H1 (cell line): ENCODE measurements at regions not wholly inside any gene's neighbourhood (a gene's known extent, or its start where the extent isn't known, plus 50 kb on each side); places are given as distances from the start of the nearest gene placed in this dataset.

Experiments used
- ATF3 ChIP-seq: IDR thresholded peaks from 2 replicates; pipeline ENCODE4 v1.6.1; 2011; ENCODE audit warnings: low read depth, mild to moderate bottlenecking, low read length; ENCODE audit not compliant: insufficient read depth
- CHD7 ChIP-seq: fragments of 300-600 bp; sonication (generic); IDR thresholded peaks from 2 replicates; pipeline ENCODE4 v1.7.1; 2012; ENCODE audit warnings: low read length, moderate library complexity, mild to moderate bottlenecking, inconsistent platforms; ENCODE audit not compliant: insufficient replicate concordance
- KDM5A ChIP-seq: fragments of 200-600 bp; IDR thresholded peaks from 2 replicates; pipeline ENCODE4 v1.7.1; 2012; ENCODE audit warnings: mild to moderate bottlenecking, low read length, inconsistent platforms, mixed read lengths
- RAD21 ChIP-seq, 2 experiments: IDR thresholded peaks in 1 of 2; conservative IDR thresholded peaks in 1 of 2; 2 replicates each; pipeline ENCODE4 v1.6.1; 2011; ENCODE audit warnings: low read depth in 2 of 2, low read length in 2 of 2, improper control_type of control experiment in 1 of 2, inconsistent platforms in 1 of 2, mild to moderate bottlenecking in 1 of 2, moderate library complexity in 1 of 2
- SAP30 ChIP-seq: fragments of 300-600 bp; sonication (generic); IDR thresholded peaks from 2 replicates; pipeline ENCODE4 v1.7.1; 2012; ENCODE audit warnings: low read length, moderate library complexity, mild to moderate bottlenecking, inconsistent platforms; ENCODE audit not compliant: insufficient read depth, insufficient replicate concordance
- SP1 ChIP-seq: IDR thresholded peaks from 2 replicates; pipeline ENCODE4 v1.6.1; 2011; ENCODE audit warnings: low read depth, low read length

GRCh38 chr18:27688581-27688980 is 488.3 kb downstream of the CDH2 start (continued):
- TF ChIP-seq CHD7 (no peak), KDM5A (no peak), SP1 (no peak), RAD21 (IDR thresholded peaks at IDR 0.05 in 1 of 2, conservative IDR thresholded peaks at IDR 0.05 in 1 of 2; ENCODE audit: low read depth in 2 of 2, low read length in 2 of 2) (no peak), SAP30 (no peak), ATF3 (no peak)
